ENCODE measurements at regions not wholly inside any gene's neighbourhood (a gene's known extent, or its start where the extent isn't known, plus 50 kb on each side); places are given as distances from the start of the nearest gene placed in this dataset.

- CTCF ChIA-PET = no interaction called here
- no peaks in the 10 kb centered on the region for H3K9me3 ChIP-seq (ENCODE audit: low read length)
- H3K4me1 ChIP-seq (ENCODE audit: insufficient read depth, low read length) = no peaks in the 10 kb centered on the region
- intact Hi-C loops (cut with micrococcal nuclease) = no loop called here
- H3K36me3 ChIP-seq (ENCODE audit: low read depth, low read length) = no peaks in the 10 kb centered on the region
- ATAC-seq (no peak), DNase-seq (no peak)
- no peaks in the 10 kb centered on the region for H4K20me1 ChIP-seq (ENCODE audit: low read length)
- no peak overlapping the region for H3K9ac ChIP-seq (ENCODE audit: low read length)
- no peaks in the 10 kb centered on the region for H3K27me3 ChIP-seq (ENCODE audit: low read length)
- H3K9me2 ChIP-seq (replicated peaks; ENCODE audit: low read length) = no peaks in the 10 kb centered on the region
- no peak overlapping the region for H3K27ac ChIP-seq (ENCODE audit: low read length)
- no peak overlapping the region for H3K4me3 ChIP-seq (ENCODE audit: low read length)
- no TSS peak for BruUV-seq (replicated peaks)
- no peak overlapping the region for H2AFZ ChIP-seq (ENCODE audit: low read length)
- H3F3A ChIP-seq (ENCODE audit: low read length, unreplicated experiment) = no peaks in the 10 kb centered on the region
- POLR2A ChIA-PET (ENCODE audit: unreplicated experiment) = no interaction called here
- no peaks in the 10 kb centered on the region for H3K79me2 ChIP-seq (ENCODE audit: low read length)
- TF ChIP-seq EZH2 (IDR thresholded peaks at IDR 0.05; ENCODE audit: low read length, unreplicated experiment) = no peak
- no peak for TF ChIP-seq EZH2phosphoT487 (IDR thresholded peaks at IDR 0.05; ENCODE audit: borderline replicate concordance, low read length)
- TF ChIP-seq, protein P1, sequence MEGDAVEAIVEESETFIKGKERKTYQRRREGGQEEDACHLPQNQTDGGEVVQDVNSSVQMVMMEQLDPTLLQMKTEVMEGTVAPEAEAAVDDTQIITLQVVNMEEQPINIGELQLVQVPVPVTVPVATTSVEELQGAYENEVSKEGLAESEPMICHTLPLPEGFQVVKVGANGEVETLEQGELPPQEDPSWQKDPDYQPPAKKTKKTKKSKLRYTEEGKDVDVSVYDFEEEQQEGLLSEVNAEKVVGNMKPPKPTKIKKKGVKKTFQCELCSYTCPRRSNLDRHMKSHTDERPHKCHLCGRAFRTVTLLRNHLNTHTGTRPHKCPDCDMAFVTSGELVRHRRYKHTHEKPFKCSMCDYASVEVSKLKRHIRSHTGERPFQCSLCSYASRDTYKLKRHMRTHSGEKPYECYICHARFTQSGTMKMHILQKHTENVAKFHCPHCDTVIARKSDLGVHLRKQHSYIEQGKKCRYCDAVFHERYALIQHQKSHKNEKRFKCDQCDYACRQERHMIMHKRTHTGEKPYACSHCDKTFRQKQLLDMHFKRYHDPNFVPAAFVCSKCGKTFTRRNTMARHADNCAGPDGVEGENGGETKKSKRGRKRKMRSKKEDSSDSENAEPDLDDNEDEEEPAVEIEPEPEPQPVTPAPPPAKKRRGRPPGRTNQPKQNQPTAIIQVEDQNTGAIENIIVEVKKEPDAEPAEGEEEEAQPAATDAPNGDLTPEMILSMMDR (conservative IDR thresholded peaks at IDR 0.05; ENCODE audit: low read depth, low read length) = no peak
- no peak overlapping the region for H3K4me2 ChIP-seq (ENCODE audit: low read length)
Measured at GRCh38 chr16:72680732-72681131, 367.2 kb downstream of the ZFHX3 start.

DNA sequence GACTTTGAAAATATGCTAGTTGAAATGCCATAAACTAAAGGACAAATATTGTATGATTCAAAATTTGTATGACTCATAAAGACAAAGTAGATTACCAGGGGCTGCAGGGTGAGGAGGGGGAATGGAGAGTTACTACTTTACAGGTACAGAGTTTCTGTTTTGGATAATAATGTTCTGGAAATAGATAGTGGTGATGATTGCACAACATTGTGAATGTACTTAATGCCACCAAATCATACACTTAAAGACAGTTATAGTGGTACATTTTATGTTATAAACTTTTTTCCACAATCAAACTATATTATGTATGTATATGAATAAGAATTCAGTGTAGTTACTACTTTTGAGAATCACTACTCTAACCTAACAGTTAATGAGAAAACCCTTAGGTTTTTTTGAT is 368.1 kb downstream of the ZFHX3 start:
- H3K36me3 ChIP-seq (ENCODE audit: low read depth, low read length) = no peaks in the 10 kb centered on the region
- no peaks in the 10 kb centered on the region for H3K9me2 ChIP-seq (replicated peaks; ENCODE audit: low read length)
- H4K20me1 ChIP-seq (ENCODE audit: low read length) = no peaks in the 10 kb centered on the region
- no peak overlapping the region for H2AFZ ChIP-seq (ENCODE audit: low read length)
- H3K9me3 ChIP-seq (ENCODE audit: low read length) = no peaks in the 10 kb centered on the region
- no peaks in the 10 kb centered on the region for H3K27me3 ChIP-seq (ENCODE audit: low read length)
- ChIA-PET CTCF (no interaction called here), POLR2A (ENCODE audit: unreplicated experiment) (no interaction called here)
- no peaks in the 10 kb centered on the region for H3K4me1 ChIP-seq (ENCODE audit: insufficient read depth, low read length)
- no peak for DNase-seq
- intact Hi-C loops (cut with micrococcal nuclease) = no loop called here
- H3K9ac ChIP-seq (ENCODE audit: low read length) = no peak overlapping the region
- H3K27ac ChIP-seq (ENCODE audit: low read length) = no peak overlapping the region
- TF ChIP-seq EZH2 (IDR thresholded peaks at IDR 0.05; ENCODE audit: low read length, unreplicated experiment) (no peak), EZH2phosphoT487 (IDR thresholded peaks at IDR 0.05; ENCODE audit: borderline replicate concordance, low read length) (no peak)
- TF ChIP-seq, protein P1 (conservative IDR thresholded peaks at IDR 0.05; ENCODE audit: low read depth, low read length) = no peak
- no peak overlapping the region for H3K4me2 ChIP-seq (ENCODE audit: low read length)
- no TSS peak for BruUV-seq (replicated peaks)
- no peaks in the 10 kb centered on the region for H3F3A ChIP-seq (ENCODE audit: low read length, unreplicated experiment)
- no peaks in the 10 kb centered on the region for H3K79me2 ChIP-seq (ENCODE audit: low read length)
- H3K4me3 ChIP-seq (ENCODE audit: low read length) = no peak overlapping the region
- ATAC-seq = no peak

- ATAC-seq (peak; percentile 33; the same call in 1 of the 2 replicates), DNase-seq (peak; percentile 10)
- no TSS peak for BruUV-seq (replicated peaks)
- H3K4me1 ChIP-seq (ENCODE audit: insufficient read depth, low read length) = no peaks in the 10 kb centered on the region
- H3K9me2 ChIP-seq (replicated peaks; ENCODE audit: low read length) = no peaks in the 10 kb centered on the region
- H3K36me3 ChIP-seq (ENCODE audit: low read depth, low read length) = no peaks in the 10 kb centered on the region
- H3K4me2 ChIP-seq (ENCODE audit: low read length) = no peak overlapping the region
- H3K27me3 ChIP-seq (ENCODE audit: low read length) = no peaks in the 10 kb centered on the region
- POLR2A ChIA-PET (ENCODE audit: unreplicated experiment) = no interaction called here
- CTCF ChIA-PET = no interaction called here
- H4K20me1 ChIP-seq (ENCODE audit: low read length) = no peaks in the 10 kb centered on the region
- H3K9me3 ChIP-seq (ENCODE audit: low read length) = 0 out of 2 replicates have a peak, but pooled peaks cover 6% of the 10 kb centered on the region
- H2AFZ ChIP-seq (ENCODE audit: low read length) = no peak overlapping the region
- H3K27ac ChIP-seq (ENCODE audit: low read length) = no peak overlapping the region
- H3K4me3 ChIP-seq (ENCODE audit: low read length) = no peak overlapping the region
- H3K79me2 ChIP-seq (ENCODE audit: low read length) = no peaks in the 10 kb centered on the region
- H3K9ac ChIP-seq (ENCODE audit: low read length) = no peak overlapping the region
- intact Hi-C loops (cut with micrococcal nuclease) = no loop called here
- no peak for TF ChIP-seq EZH2 (IDR thresholded peaks at IDR 0.05; ENCODE audit: low read length, unreplicated experiment)
- TF ChIP-seq, protein P1 (conservative IDR thresholded peaks at IDR 0.05; ENCODE audit: low read depth, low read length) = no peak
- no peak for TF ChIP-seq EZH2phosphoT487 (IDR thresholded peaks at IDR 0.05; ENCODE audit: borderline replicate concordance, low read length)
- H3F3A ChIP-seq (ENCODE audit: low read length, unreplicated experiment) = no peaks in the 10 kb centered on the region
Measured at GRCh38 chr16:72677662-72678447, 370.1 kb downstream of the ZFHX3 start.
